Upper lobe of left lung (tissue), 4 donors: ENCODE measurements at regions not wholly inside any gene's neighbourhood (a gene's known extent, or its start where the extent isn't known, plus 50 kb on each side); places are given as distances from the start of the nearest gene placed in this dataset.
"Not testable (repeated sequence)": the region's sequence is repeated elsewhere in the genome, so short reads cannot be mapped to it uniquely, and the experiment has no call there.

Experiments used
- EP300 ChIP-seq, 4 donors: sonication (generic); formaldehyde crosslinking; IDR thresholded peaks; one replicate each; pipeline ENCODE4 v1.5.1; 2017; ENCODE audit warnings: antibody characterized with exemption in 4 of 4, control low read depth in 2 of 4
- POLR2A ChIP-seq, 4 donors: fragments of 450-650 bp; IDR thresholded peaks; one replicate each; pipeline ENCODE4 v1.5.1; 2016 to 2017; ENCODE audit warnings: antibody characterized with exemption in 4 of 4, mild to moderate bottlenecking in 2 of 4
- POLR2AphosphoS5 ChIP-seq, 2 donors: sonication (generic); formaldehyde crosslinking; IDR thresholded peaks; one replicate each; pipeline ENCODE4 v1.5.1; 2017; ENCODE audit warnings: antibody characterized with exemption in 2 of 2
- TF ChIP-seq, protein P1 (sequence below), 6 experiments: fragments of 450-650 bp in 4 of 6; fragments of 200-600 bp in 2 of 6; sonication (generic) in 2 of 6; IDR thresholded peaks; one replicate each; pipeline ENCODE4 v1.5.1; 2016 to 2019; ENCODE audit warnings: antibody characterized with exemption in 6 of 6

DNA sequence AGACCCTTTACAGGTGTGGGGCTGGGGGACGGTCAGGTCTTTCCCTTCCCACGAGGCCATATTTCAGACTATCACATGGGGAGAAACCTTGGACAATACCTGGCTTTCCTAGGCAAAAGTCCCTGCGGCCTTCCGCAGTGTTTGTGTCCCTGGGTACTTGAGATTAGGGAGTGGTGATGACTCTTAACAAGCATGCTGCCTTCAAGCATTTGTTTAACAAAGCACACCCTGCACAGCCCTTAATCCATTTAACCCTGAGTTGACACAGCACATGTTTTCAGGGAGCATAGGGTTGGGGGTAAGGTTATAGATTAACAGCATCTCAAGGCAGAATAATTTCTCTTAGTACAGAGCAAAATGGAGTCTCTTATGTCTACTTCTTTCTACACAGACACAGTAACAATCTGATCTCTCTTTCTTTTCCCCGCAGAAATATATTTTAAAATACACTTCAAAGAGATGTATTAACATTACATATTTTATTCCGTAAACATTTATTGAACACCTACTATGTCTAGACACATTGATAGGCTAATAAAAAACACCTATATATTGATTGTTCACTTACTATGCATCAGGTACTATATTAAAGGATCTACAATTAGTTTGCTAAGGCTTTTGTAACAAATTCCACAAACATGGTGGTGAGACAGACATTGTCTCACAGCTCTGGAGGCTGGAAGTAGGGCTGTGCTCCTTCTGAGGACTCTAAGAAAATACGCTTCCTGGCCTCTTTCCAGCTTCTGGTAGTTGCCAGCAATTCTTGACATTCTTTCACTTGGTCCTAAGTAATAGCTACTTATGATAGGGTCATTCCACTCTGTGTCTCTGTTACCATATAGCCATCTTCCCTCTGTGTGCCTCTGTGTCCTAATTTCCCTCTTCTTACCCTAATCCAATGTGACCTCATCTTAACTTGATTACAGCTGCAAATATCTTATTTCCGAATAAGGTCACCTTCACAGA, 118.4 kb downstream of the SPP2 start:
- TF ChIP-seq, protein P1, sequence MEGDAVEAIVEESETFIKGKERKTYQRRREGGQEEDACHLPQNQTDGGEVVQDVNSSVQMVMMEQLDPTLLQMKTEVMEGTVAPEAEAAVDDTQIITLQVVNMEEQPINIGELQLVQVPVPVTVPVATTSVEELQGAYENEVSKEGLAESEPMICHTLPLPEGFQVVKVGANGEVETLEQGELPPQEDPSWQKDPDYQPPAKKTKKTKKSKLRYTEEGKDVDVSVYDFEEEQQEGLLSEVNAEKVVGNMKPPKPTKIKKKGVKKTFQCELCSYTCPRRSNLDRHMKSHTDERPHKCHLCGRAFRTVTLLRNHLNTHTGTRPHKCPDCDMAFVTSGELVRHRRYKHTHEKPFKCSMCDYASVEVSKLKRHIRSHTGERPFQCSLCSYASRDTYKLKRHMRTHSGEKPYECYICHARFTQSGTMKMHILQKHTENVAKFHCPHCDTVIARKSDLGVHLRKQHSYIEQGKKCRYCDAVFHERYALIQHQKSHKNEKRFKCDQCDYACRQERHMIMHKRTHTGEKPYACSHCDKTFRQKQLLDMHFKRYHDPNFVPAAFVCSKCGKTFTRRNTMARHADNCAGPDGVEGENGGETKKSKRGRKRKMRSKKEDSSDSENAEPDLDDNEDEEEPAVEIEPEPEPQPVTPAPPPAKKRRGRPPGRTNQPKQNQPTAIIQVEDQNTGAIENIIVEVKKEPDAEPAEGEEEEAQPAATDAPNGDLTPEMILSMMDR (IDR thresholded peaks at IDR 0.05): not testable (repeated sequence)
- TF ChIP-seq EP300, POLR2A (IDR thresholded peaks at IDR 0.05): not testable (repeated sequence)
- TF ChIP-seq POLR2AphosphoS5 (IDR thresholded peaks at IDR 0.05): peak in 1 of 2 donors; percentile 14
